GM12878 (cell line): ENCODE measurements at regions not wholly inside any gene's neighbourhood (a gene's known extent, or its start where the extent isn't known, plus 50 kb on each side); places are given as distances from the start of the nearest gene placed in this dataset.

Experiments used
- CTCF ChIP-seq, 3 experiments: IDR thresholded peaks in 2 of 3; conservative IDR thresholded peaks in 1 of 3; 2 replicates each; pipeline ENCODE4 v1.5.1; 2011; ENCODE audit warnings: low read depth in 3 of 3, low read length in 3 of 3, mild to moderate bottlenecking in 3 of 3, control low read depth in 2 of 3, moderate library complexity in 2 of 3, inconsistent platforms in 1 of 3, mixed read lengths in 1 of 3; ENCODE audit not compliant: control insufficient read depth in 2 of 3, insufficient read depth in 1 of 3; ENCODE audit errors: extremely low read depth in 1 of 3
- ESRRA ChIP-seq: IDR thresholded peaks from 2 replicates; pipeline ENCODE4 v1.6.1; 2012; ENCODE audit warnings: mild to moderate bottlenecking, low read length, improper control_type of control experiment
- HSF1 ChIP-seq: fragments of 150-350 bp; IDR thresholded peaks from 2 replicates; pipeline ENCODE4 v1.6.1; 2014; ENCODE audit warnings: mild to moderate bottlenecking, low read depth, low read length
- IKZF1 ChIP-seq: fragments of 450-650 bp; conservative IDR thresholded peaks from 2 replicates; pipeline ENCODE4 v1.6.1; 2017; ENCODE audit warnings: antibody characterized with exemption, mild to moderate bottlenecking
- REST ChIP-seq: IDR thresholded peaks from 2 replicates; pipeline ENCODE4 v1.6.1; 2012; ENCODE audit warnings: mild to moderate bottlenecking, low read depth, low read length
- TAF1 ChIP-seq: IDR thresholded peaks from 2 replicates; pipeline ENCODE4 v1.6.1; 2011; ENCODE audit warnings: mild to moderate bottlenecking, low read depth, low read length, borderline replicate concordance
- YY1 ChIP-seq: IDR thresholded peaks from 2 replicates; pipeline ENCODE4 v1.6.1; 2011; ENCODE audit warnings: low read depth, mild to moderate bottlenecking, low read length
- ZBTB11 ChIP-seq: fragments of 450-650 bp; formaldehyde crosslinking; IDR thresholded peaks from 2 replicates; pipeline ENCODE4 v1.5.0; 2022; ENCODE audit warnings: mild to moderate bottlenecking, missing genetic modification characterization

GRCh38 chr3:106590216-106590615 lies 721.4 kb upstream of the CBLB start:
- TF ChIP-seq YY1 (no peak), CTCF (IDR thresholded peaks at IDR 0.05 in 2 of 3, conservative IDR thresholded peaks at IDR 0.05 in 1 of 3; ENCODE audit: control insufficient read depth in 2 of 3, extremely low read depth in 1 of 3, insufficient read depth in 1 of 3, low read depth in 3 of 3, low read length in 3 of 3) (no peak), TAF1 (no peak), IKZF1 (no peak), ZBTB11 (CRISPR knock-in tag) (no peak), ESRRA (no peak), HSF1 (no peak), REST (no peak)
